MV-4-11 (cell line): ENCODE measurements at regions not wholly inside any gene's neighbourhood (a gene's known extent, or its start where the extent isn't known, plus 50 kb on each side); places are given as distances from the start of the nearest gene placed in this dataset.

Experiments used
- DNase-seq: peaks from one replicate; lab custom pipeline; 2025; lab: John Stamatoyannopoulos, UW

- DNase-seq = no peak
Measured at GRCh38 chr10:30118590-30118989, 59.2 kb upstream of the JCAD start.

DNA sequence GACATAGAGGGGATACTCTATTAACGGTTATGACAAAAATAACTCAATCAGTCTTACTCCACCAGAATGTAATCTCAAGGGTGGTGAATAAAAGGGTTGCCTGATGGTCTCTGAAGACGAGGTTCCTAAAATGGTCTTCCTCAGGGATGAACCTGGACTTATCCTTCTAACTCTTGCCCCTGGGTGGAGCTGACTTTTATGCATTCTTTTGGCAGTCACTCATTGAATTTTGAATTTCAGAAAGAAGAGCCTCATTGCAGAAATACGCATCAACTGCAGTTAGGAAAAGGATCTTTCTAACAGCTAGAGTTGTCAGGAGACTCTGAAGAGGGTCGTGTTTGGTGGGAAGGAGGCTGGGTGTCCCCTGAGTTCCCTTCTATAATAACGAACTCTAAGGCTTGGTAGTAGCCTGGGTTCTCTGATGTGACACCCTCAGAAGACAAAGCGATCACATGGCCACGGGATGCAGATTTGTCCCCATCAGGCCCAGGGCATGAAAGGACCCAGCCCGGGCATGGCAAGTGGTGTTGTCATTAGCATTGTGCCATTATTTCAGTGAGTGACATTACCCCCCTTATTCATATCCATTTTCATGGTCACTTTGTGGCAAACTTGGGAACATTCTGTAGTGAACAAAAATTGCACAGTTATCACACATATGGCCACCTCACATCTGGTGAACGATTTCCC lies 58.6 kb upstream of the JCAD start:
- no peak for DNase-seq

DNA sequence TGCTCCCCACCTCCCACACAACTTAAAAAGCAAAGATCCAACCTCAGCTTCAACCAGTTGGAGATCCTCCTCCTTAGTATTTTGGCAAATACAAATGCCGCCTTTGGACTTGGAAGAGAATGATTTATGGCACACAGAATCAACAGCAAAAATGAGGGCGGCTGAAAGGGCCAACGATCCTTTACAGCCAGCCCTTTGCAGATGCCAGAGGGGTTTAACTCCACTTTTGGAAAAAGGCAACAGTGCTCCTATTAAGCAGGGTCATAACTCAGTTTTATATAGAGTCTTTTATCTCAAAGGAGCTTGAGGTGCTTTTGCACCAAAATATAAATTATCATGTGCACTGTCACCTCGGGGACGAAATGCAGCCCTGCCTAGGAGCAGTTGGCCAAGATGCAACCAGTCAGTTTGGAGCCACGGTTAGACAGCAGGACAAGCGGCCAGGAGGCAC lies 56.7 kb upstream of the JCAD start:
- DNase-seq = no peak

- no peak for DNase-seq
Measured at GRCh38 chr10:30115626-30115940, 56.2 kb upstream of the JCAD start.

DNA sequence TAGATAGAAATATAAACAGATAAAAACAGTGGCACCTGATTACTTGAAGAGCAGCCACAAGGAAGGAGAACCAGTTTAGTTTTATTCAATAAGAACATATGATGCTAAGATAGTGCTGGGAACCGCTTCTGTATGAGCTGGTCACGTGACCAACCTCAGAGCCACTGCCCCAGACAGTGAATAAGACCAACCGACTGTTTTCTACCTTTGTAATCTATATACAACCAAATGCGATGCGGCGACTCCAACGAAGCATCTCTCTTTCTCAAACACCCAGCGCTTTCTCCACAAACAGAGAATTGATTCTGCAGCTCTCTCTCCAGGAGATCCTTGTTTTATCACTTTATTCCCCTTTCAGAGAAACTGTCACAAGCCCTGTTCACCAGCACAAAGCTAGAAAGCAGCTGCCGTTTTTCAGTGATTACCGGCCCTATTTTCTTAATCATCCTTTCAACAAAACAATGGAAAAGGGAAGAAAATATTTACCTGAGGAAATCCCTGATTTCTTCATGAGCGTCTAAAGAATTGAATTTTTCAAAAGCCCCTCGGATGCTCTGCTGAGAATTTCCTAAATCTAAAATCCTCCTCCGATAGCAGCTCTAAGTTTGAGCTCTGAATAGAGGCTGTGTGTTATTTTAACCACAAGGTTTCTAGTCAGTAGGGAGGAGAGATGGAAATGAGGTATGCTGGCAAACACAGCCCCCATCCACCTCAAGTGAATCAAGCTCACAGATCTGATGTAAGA lies 55.7 kb upstream of the JCAD start:
- no peak for DNase-seq

DNA sequence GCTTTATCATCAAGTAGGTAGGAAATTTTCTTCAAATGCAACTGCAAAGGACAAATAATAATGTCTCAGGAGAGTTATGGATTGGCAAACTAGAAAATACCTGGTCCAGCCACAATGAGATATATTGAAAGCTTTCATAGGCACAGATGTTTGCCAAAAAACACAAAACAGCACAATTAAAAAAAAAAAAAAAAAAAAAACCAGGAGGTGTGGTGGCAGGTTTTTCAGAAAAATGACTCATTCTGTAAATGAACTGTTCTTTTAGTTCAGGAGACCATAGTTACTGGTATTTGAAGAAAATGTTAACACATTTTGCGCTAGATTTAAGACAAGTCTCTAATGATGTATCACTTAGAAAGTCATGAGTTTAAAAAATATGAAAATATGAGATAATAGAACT lies 55.0 kb upstream of the JCAD start:
- DNase-seq = no peak

DNA sequence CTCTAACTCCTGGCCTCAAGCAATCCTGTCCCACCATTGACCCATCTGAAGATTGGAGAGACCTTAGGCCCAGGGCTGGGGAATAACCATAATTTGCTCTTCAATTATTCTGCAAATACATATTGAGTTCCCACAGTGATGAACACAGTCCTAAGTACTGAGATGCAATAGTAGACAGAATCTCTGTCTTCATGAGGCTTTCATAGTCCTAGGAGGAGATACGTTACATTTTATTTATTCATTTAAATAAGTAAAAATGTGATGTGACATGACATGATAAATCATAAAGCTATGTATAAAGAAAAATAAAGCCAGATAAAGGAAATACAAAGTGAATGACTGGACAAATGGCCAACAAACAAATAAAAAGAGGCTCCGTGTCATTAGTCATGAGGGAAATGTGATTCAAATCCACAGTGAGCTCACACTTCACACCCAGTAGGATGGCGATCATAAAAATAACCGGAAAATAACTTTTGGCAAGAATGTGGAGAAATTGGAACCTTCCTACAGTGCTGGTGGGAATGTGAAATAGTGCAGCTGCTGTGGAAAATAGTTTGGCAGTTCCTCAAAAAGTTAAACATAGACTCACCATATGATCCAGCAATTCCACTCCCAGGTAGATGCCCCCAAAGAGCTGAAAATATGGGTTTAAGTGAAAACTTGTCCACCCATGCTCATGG lies 52.1 kb upstream of the JCAD start:
- no peak for DNase-seq
